ENCODE measurements at regions not wholly inside any gene's neighbourhood (a gene's known extent, or its start where the extent isn't known, plus 50 kb on each side); places are given as distances from the start of the nearest gene placed in this dataset.

DNA sequence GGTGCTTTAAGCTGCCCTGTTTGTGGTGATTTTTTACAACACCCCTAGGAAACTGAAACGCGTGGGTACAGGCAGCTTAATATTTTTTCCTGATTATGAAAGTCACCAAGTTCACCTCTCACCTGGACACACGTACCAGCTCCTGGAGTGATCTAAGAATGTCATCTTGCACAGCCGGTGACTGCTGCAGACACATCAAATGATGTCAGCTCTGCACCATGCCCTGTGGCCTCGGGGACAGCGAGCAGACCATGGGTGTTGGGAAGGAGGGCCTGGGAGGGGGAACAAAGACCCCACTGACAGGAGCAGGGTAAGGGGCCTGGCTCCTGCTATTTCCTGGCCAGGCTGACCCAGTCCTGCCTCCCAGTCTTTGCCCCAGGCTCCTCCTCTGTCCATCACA lies 272.7 kb downstream of the PARN start:
- H2AK9ac ChIP-seq (replicated peaks; ENCODE audit: low read depth, low read length, poor library complexity) = no peak overlapping the region
- in situ Hi-C loops (cut with MboI; ENCODE audit: low sequenced_read_pairs) = no loop called here
- H2BK120ac ChIP-seq (ENCODE audit: low read depth, low read length) = no peak overlapping the region
- no peak overlapping the region for H3K18ac ChIP-seq (ENCODE audit: low read depth, low read length)
- no peak overlapping the region for H4K5ac ChIP-seq (ENCODE audit: low read depth, low read length)
- dilution Hi-C loops (cut with HindIII; ENCODE audit: low sequenced_read_pairs, unreplicated experiment) = no loop called here
- no peaks in the 10 kb centered on the region for H4K20me1 ChIP-seq (ENCODE audit: insufficient read depth, low read length)
- no peak overlapping the region for H3K4ac ChIP-seq (ENCODE audit: low read depth, low read length)
- ChIA-PET POLR2A (ENCODE audit: unreplicated experiment) (no interaction called here), CTCF (no interaction called here)
- DNase-seq (no peak), ATAC-seq (ENCODE audit: low read depth) (no peak)
- H3K9me3 ChIP-seq (ENCODE audit: control insufficient read depth, insufficient read depth, low read length) = no peaks in the 10 kb centered on the region
- H3K79me1 ChIP-seq (ENCODE audit: low read depth in 1 of 2, low read length in 2 of 2) = no peaks in the 10 kb centered on the region
- H2BK5ac ChIP-seq (ENCODE audit: low read depth, low read length, poor library complexity, severe bottlenecking) = no peak overlapping the region
- H4K8ac ChIP-seq (ENCODE audit: low read depth in 2 of 2, low read length in 2 of 2) = no peak overlapping the region
- 100% methylated on average over 2 of the region's 6 CpGs; no CpG with 5 or more reads in 1 of the 2 experiments for WGBS, 2 experiments (ENCODE audit: extremely low coverage in 2 of 2, insufficient read length in 1 of 2)
- H3K23ac ChIP-seq (ENCODE audit: low read depth, low read length) = no peak overlapping the region
- H3K27ac ChIP-seq (ENCODE audit: insufficient read depth, low read length) = no peak overlapping the region
- no peak overlapping the region for H3K9ac ChIP-seq (ENCODE audit: low read depth, low read length)
- no peak overlapping the region for H2AK5ac ChIP-seq (ENCODE audit: low read depth, low read length)
- 0 out of 2 replicates have a peak, but pooled peaks cover 2% of the 10 kb centered on the region for H3K9me1 ChIP-seq (ENCODE audit: insufficient read depth, low read length)
- H3K27me3 ChIP-seq (ENCODE audit: control insufficient read depth, insufficient read depth, low read length) = peaks cover 7% of the 10 kb centered on the region; the same call in 1 of the 2 replicates
- no peaks in the 10 kb centered on the region for H3K36me3 ChIP-seq (ENCODE audit: control insufficient read depth, insufficient read depth, low read length)
- H2BK20ac ChIP-seq (ENCODE audit: low read depth, low read length) = no peak overlapping the region
- no peak overlapping the region for H3K4me3 ChIP-seq (ENCODE audit: insufficient read depth, low read depth, low read length)
- TF ChIP-seq, protein P1, sequence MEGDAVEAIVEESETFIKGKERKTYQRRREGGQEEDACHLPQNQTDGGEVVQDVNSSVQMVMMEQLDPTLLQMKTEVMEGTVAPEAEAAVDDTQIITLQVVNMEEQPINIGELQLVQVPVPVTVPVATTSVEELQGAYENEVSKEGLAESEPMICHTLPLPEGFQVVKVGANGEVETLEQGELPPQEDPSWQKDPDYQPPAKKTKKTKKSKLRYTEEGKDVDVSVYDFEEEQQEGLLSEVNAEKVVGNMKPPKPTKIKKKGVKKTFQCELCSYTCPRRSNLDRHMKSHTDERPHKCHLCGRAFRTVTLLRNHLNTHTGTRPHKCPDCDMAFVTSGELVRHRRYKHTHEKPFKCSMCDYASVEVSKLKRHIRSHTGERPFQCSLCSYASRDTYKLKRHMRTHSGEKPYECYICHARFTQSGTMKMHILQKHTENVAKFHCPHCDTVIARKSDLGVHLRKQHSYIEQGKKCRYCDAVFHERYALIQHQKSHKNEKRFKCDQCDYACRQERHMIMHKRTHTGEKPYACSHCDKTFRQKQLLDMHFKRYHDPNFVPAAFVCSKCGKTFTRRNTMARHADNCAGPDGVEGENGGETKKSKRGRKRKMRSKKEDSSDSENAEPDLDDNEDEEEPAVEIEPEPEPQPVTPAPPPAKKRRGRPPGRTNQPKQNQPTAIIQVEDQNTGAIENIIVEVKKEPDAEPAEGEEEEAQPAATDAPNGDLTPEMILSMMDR (conservative IDR thresholded peaks at IDR 0.05; ENCODE audit: low read depth, low read length) = no peak
- no peak overlapping the region for H3K14ac ChIP-seq (replicated peaks; ENCODE audit: low read depth, low read length)
- BruUV-seq (replicated peaks) = no TSS peak
- no peak overlapping the region for H2BK15ac ChIP-seq (ENCODE audit: low read depth, low read length)
- intact Hi-C loops (cut with micrococcal nuclease) = no loop called here
- H3K4me1 ChIP-seq (ENCODE audit: control insufficient read depth, insufficient read depth, low read length) = peaks cover 1% of the 10 kb centered on the region; the same call in 1 of the 2 replicates
- no peak overlapping the region for H3K56ac ChIP-seq (ENCODE audit: extremely low read depth, insufficient read depth, low read length)
- H3K4me2 ChIP-seq (ENCODE audit: low read depth, low read length) = no peak overlapping the region
- H4K91ac ChIP-seq (ENCODE audit: insufficient read depth, low read depth, low read length) = no peak overlapping the region
- H2AFZ ChIP-seq (replicated peaks; ENCODE audit: low read length, poor library complexity) = peak overlapping the region; percentile 8
